NB4 (cell line): ENCODE measurements at regions not wholly inside any gene's neighbourhood (a gene's known extent, or its start where the extent isn't known, plus 50 kb on each side); places are given as distances from the start of the nearest gene placed in this dataset.

Source experiments
- CTCF ChIP-seq: IDR thresholded peaks from one replicate; pipeline ENCODE4 v1.5.1; 2012; ENCODE audit warnings: low read depth, low read length
- MAX ChIP-seq: IDR thresholded peaks from 2 replicates; pipeline ENCODE4 v1.6.1; 2011; ENCODE audit warnings: low read depth, low read length
- MYC ChIP-seq: IDR thresholded peaks from 2 replicates; pipeline ENCODE4 v1.6.1; 2011; ENCODE audit warnings: low read depth, low read length

- TF ChIP-seq CTCF (no peak), MYC (no peak), MAX (no peak)
Measured at GRCh38 chr20:7392542-7393206, 547.6 kb downstream of the HAO1 start.
